GM23248 (cell line): ENCODE measurements at regions not wholly inside any gene's neighbourhood (a gene's known extent, or its start where the extent isn't known, plus 50 kb on each side); places are given as distances from the start of the nearest gene placed in this dataset.

Source experiments
- EZH2 ChIP-seq: fragments of 200-600 bp; sonication (generic); IDR thresholded peaks from 2 replicates; pipeline ENCODE4 v1.6.1; 2018; ENCODE audit warnings: antibody characterized with exemption, mild to moderate bottlenecking; ENCODE audit not compliant: insufficient read depth, poor library complexity, severe bottlenecking
- EZH2phosphoT487 ChIP-seq: fragments of 200-600 bp; sonication (generic); IDR thresholded peaks from 2 replicates; pipeline ENCODE4 v1.6.1; 2018; ENCODE audit warnings: antibody characterized with exemption, moderate library complexity, mild to moderate bottlenecking, low read depth; ENCODE audit not compliant: insufficient read depth

GRCh38 chr2:129164220-129164949 lies 815.1 kb upstream of the RAB6C start:
- TF ChIP-seq EZH2phosphoT487, result no peak
- no peak for TF ChIP-seq EZH2
